GM12873 (cell line): ENCODE measurements at regions not wholly inside any gene's neighbourhood (a gene's known extent, or its start where the extent isn't known, plus 50 kb on each side); places are given as distances from the start of the nearest gene placed in this dataset.

Experiments used
- TF ChIP-seq, protein P1 (sequence below): IDR thresholded peaks from 2 replicates; pipeline ENCODE4 v1.5.1; 2012; ENCODE audit warnings: low read depth, mild to moderate bottlenecking, moderate library complexity, low read length, control low read depth; ENCODE audit not compliant: insufficient read depth; ENCODE audit errors: missing control alignments

GRCh38 chr1:63073309-63074306 is 248.8 kb upstream of the FOXD3 start:
- TF ChIP-seq, protein P1, sequence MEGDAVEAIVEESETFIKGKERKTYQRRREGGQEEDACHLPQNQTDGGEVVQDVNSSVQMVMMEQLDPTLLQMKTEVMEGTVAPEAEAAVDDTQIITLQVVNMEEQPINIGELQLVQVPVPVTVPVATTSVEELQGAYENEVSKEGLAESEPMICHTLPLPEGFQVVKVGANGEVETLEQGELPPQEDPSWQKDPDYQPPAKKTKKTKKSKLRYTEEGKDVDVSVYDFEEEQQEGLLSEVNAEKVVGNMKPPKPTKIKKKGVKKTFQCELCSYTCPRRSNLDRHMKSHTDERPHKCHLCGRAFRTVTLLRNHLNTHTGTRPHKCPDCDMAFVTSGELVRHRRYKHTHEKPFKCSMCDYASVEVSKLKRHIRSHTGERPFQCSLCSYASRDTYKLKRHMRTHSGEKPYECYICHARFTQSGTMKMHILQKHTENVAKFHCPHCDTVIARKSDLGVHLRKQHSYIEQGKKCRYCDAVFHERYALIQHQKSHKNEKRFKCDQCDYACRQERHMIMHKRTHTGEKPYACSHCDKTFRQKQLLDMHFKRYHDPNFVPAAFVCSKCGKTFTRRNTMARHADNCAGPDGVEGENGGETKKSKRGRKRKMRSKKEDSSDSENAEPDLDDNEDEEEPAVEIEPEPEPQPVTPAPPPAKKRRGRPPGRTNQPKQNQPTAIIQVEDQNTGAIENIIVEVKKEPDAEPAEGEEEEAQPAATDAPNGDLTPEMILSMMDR: peak; percentile 3

GRCh38 chr1:63074321-63074720 is 248.0 kb upstream of the FOXD3 start:
- TF ChIP-seq, protein P1: no peak

- TF ChIP-seq, protein P1: no peak
Measured at GRCh38 chr1:63082766-63083165, 239.6 kb upstream of the FOXD3 start.

DNA sequence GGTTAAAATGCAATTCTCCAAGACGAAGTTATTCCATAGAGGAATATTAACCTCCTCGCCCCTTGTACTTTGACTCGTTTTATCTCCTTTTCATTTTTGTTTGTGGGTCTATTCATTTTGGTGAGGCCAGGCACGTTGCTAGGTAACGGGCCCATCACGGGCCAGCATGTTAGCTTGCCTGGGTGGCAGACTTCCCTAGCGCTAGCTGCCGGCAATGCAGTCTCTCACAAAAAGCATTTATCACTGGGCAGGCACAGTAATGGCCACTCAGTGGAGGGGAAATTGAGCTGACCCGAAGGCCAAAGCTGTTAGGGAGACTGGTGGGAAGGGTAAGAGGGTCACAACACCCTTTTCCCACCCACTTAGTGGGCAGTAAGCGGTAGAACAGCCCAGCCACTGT is 234.4 kb upstream of the FOXD3 start:
- TF ChIP-seq, protein P1: no peak

- TF ChIP-seq, protein P1: no peak
Measured at GRCh38 chr1:63099188-63099587, 223.2 kb upstream of the FOXD3 start.

- TF ChIP-seq, protein P1: no peak
Measured at GRCh38 chr1:63101336-63101735, 221.0 kb upstream of the FOXD3 start.

- TF ChIP-seq, protein P1: no peak
Measured at GRCh38 chr1:63103682-63104081, 218.7 kb upstream of the FOXD3 start.
